OCI-LY7 (cell line): ENCODE measurements at regions not wholly inside any gene's neighbourhood (a gene's known extent, or its start where the extent isn't known, plus 50 kb on each side); places are given as distances from the start of the nearest gene placed in this dataset.

ENCODE experiments used
- CTCF ChIP-seq: fragments of 200-600 bp; sonication (generic); conservative IDR thresholded peaks from 2 replicates; pipeline ENCODE4 v1.5.1; 2014; ENCODE audit warnings: mild to moderate bottlenecking, antibody characterized with exemption, low read length, moderate library complexity, mixed read lengths
- EZH2phosphoT487 ChIP-seq: fragments of 200-600 bp; sonication (generic); IDR thresholded peaks from 2 replicates; pipeline ENCODE4 v1.6.1; 2018; ENCODE audit warnings: low read depth, borderline replicate concordance, mild to moderate bottlenecking, mixed run types, antibody characterized with exemption, low read length, moderate library complexity, mixed read lengths

- TF ChIP-seq CTCF: no peak
- no peak for TF ChIP-seq EZH2phosphoT487
These were observed 494.1 kb upstream of the NRP1 start for GRCh38 chr10:33828592-33828991.
